Astrocyte of the cerebellum (primary cell): ENCODE measurements at regions not wholly inside any gene's neighbourhood (a gene's known extent, or its start where the extent isn't known, plus 50 kb on each side); places are given as distances from the start of the nearest gene placed in this dataset.

Experiments used
- DNase-seq: peaks from one replicate; pipeline ENCODE4 v3.0.0-alpha.2; 2011; ENCODE audit warnings: low read depth
- H3K4me3 ChIP-seq: 2 replicates; pipeline ENCODE4 v1.5.1; 2011; ENCODE audit warnings: mild to moderate bottlenecking, low read depth, low read length, moderate library complexity
- CTCF ChIP-seq: IDR thresholded peaks from 2 replicates; pipeline ENCODE4 v1.5.1; 2012; ENCODE audit warnings: low read length, low read depth, moderate library complexity, mild to moderate bottlenecking; ENCODE audit errors: missing control alignments
- in situ Hi-C: cut with HindIII; loops from 2 replicates; pipeline ENCODE4 v1.10.0; 2017; ENCODE audit warnings: low sequenced_read_pairs

GRCh38 chr17:72262766-72263165, 141.9 kb downstream of the SOX9 start:
- no peak for DNase-seq
- H3K4me3 ChIP-seq: no peak overlapping the region
- no peak for TF ChIP-seq CTCF
- in situ Hi-C loops: no loop called here

- DNase-seq: no peak
- in situ Hi-C loops: no loop called here
- no peak overlapping the region for H3K4me3 ChIP-seq
- no peak for TF ChIP-seq CTCF
These were observed 144.0 kb downstream of the SOX9 start for GRCh38 chr17:72264682-72265405.

GRCh38 chr17:72266112-72266775, 145.4 kb downstream of the SOX9 start:
- no peak for TF ChIP-seq CTCF
- in situ Hi-C loops: no loop called here

GRCh38 chr17:72267601-72268000, 146.8 kb downstream of the SOX9 start:
- H3K4me3 ChIP-seq: no peak overlapping the region
- in situ Hi-C loops: no loop called here
- no peak for TF ChIP-seq CTCF
- no peak for DNase-seq

More at GRCh38 chr17:72266112-72266775, 145.4 kb downstream of the SOX9 start:
- no peak for DNase-seq
- no peak overlapping the region for H3K4me3 ChIP-seq

- in situ Hi-C loops: no loop called here
- TF ChIP-seq CTCF: no peak
- no peak overlapping the region for H3K4me3 ChIP-seq
- no peak for DNase-seq
These were observed 147.6 kb downstream of the SOX9 start for GRCh38 chr17:72268431-72268830.

GRCh38 chr17:72270273-72270924, 149.6 kb downstream of the SOX9 start:
- peak; percentile 19 for DNase-seq
- H3K4me3 ChIP-seq: no peak overlapping the region
- no peak for TF ChIP-seq CTCF
- in situ Hi-C loops: no loop called here
